PC-9 (cell line): ENCODE measurements at regions not wholly inside any gene's neighbourhood (a gene's known extent, or its start where the extent isn't known, plus 50 kb on each side); places are given as distances from the start of the nearest gene placed in this dataset.

ENCODE experiments used
- EZH2 ChIP-seq: fragments of 200-600 bp; sonication (generic); IDR thresholded peaks from 2 replicates; pipeline ENCODE4 v1.8.0; 2017; ENCODE audit warnings: antibody characterized with exemption, low read depth
- TF ChIP-seq, protein P1 (sequence below): fragments of 200-600 bp; sonication (generic); conservative IDR thresholded peaks from 2 replicates; pipeline ENCODE4 v1.6.1; 2017; ENCODE audit warnings: mixed run types, antibody characterized with exemption, mild to moderate bottlenecking, moderate library complexity

DNA sequence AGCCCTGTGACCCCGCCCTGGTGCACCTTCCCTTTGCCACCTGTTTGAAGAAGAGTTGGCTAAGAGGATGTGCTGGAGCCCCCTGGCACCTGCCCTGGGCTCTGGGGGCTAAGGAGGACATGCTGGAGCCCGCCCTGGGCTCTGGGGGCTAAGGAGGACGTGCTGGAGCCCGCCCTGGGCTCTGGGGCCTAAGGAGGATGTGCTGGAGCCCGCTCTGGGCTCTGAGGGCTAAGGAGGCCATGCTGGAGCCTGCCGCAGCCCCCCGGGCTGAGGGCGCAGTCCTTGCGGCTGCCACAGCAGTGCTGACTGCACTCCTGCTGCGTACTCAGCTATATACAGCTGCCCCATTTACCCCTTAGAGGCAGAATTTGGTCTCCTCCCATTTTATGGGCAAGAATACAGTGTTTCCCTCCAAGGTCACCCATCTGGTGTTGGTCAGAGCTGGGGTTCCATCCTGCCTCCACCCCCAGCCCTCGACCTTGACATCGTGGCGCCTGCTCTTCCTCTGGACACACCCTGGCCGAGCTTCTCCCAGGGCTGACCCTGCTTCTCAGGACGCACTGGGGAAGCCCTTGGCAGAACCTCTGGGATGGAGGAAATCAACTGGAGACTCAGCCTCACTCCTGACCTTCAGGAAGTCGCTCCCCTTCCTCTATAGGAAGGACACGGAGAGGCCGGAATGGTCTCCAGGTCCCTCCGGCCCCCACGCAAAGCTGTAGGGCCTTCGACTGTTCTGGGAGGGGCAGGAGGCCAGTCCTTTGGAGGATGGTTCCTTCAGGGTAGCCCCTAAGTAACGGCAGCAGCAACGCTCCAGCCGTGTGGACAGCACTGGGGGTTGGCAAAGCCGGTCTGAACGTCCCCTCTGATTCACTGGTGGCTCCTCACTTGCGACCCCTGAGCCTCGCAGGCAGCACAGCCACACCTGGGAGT is 65.0 kb upstream of the HPCAL1 start:
- TF ChIP-seq, protein P1, sequence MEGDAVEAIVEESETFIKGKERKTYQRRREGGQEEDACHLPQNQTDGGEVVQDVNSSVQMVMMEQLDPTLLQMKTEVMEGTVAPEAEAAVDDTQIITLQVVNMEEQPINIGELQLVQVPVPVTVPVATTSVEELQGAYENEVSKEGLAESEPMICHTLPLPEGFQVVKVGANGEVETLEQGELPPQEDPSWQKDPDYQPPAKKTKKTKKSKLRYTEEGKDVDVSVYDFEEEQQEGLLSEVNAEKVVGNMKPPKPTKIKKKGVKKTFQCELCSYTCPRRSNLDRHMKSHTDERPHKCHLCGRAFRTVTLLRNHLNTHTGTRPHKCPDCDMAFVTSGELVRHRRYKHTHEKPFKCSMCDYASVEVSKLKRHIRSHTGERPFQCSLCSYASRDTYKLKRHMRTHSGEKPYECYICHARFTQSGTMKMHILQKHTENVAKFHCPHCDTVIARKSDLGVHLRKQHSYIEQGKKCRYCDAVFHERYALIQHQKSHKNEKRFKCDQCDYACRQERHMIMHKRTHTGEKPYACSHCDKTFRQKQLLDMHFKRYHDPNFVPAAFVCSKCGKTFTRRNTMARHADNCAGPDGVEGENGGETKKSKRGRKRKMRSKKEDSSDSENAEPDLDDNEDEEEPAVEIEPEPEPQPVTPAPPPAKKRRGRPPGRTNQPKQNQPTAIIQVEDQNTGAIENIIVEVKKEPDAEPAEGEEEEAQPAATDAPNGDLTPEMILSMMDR: no peak
- no peak for TF ChIP-seq EZH2
